ENCODE measurements at regions not wholly inside any gene's neighbourhood (a gene's known extent, or its start where the extent isn't known, plus 50 kb on each side); places are given as distances from the start of the nearest gene placed in this dataset.

GRCh38 chr2:37775908-37776250, 104.4 kb upstream of the CDC42EP3 start:
- no peak for DNase-seq (ENCODE audit: low read depth)
- H3K4me3 ChIP-seq (ENCODE audit: low read depth, low read length), result no peak overlapping the region
- CTCF ChIA-PET, result interaction anchor here (0.6 to 2.6 kb wide), 6 partner anchors 22 to 361 kb away, joined by 3 to 9 read pairs (median 4); no protein-coding TSS in a partner anchor

GRCh38 chr2:37776487-37776886, 105.0 kb upstream of the CDC42EP3 start:
- ChIA-PET CTCF (interaction anchor here (1.3 to 2.6 kb wide), 5 partner anchors 22 to 362 kb away, joined by 3 to 9 read pairs (median 5); no protein-coding TSS in a partner anchor), POLR2A (interaction anchor here (0.7 kb wide), 1 partner anchor 19 kb away, joined by 3 read pairs; no protein-coding TSS in a partner anchor)
- no peaks in the 10 kb centered on the region for H3K36me3 ChIP-seq (ENCODE audit: control insufficient read depth, insufficient read depth, low read length)
- TF ChIP-seq CTCF (IDR thresholded peaks at IDR 0.05; ENCODE audit: insufficient read depth, low read depth, low read length), result no peak
- DNase-seq (ENCODE audit: low read depth), result peak; percentile 60
- no peak overlapping the region for H3K4me3 ChIP-seq (ENCODE audit: low read depth, low read length)
- H3K27me3 ChIP-seq (ENCODE audit: control insufficient read depth, insufficient read depth, low read length), result no peaks in the 10 kb centered on the region

More at GRCh38 chr2:37775908-37776250, 104.4 kb upstream of the CDC42EP3 start:
- POLR2A ChIA-PET, result interaction anchor here (0.7 kb wide), 1 partner anchor 82 kb away, joined by 4 read pairs; no protein-coding TSS in a partner anchor
- H3K27me3 ChIP-seq (ENCODE audit: control insufficient read depth, insufficient read depth, low read length), result no peaks in the 10 kb centered on the region
- TF ChIP-seq CTCF (IDR thresholded peaks at IDR 0.05; ENCODE audit: insufficient read depth, low read depth, low read length), result no peak
- no peaks in the 10 kb centered on the region for H3K36me3 ChIP-seq (ENCODE audit: control insufficient read depth, insufficient read depth, low read length)

GRCh38 chr2:37779139-37779538, 107.7 kb upstream of the CDC42EP3 start:
- no peaks in the 10 kb centered on the region for H3K27me3 ChIP-seq (ENCODE audit: control insufficient read depth, insufficient read depth, low read length)
- ChIA-PET POLR2A (no interaction called here), CTCF (no interaction called here)
- H3K36me3 ChIP-seq (ENCODE audit: control insufficient read depth, insufficient read depth, low read length), result no peaks in the 10 kb centered on the region
- no peak for DNase-seq (ENCODE audit: low read depth)
- no peak overlapping the region for H3K4me3 ChIP-seq (ENCODE audit: low read depth, low read length)
- TF ChIP-seq CTCF (IDR thresholded peaks at IDR 0.05; ENCODE audit: insufficient read depth, low read depth, low read length), result no peak

GRCh38 chr2:37779611-37780386, 108.4 kb upstream of the CDC42EP3 start:
- no peak overlapping the region for H3K4me3 ChIP-seq (ENCODE audit: low read depth, low read length)
- POLR2A ChIA-PET, result interaction anchor here (0.6 to 1.5 kb wide), 3 partner anchors 11 to 109 kb away, joined by 3 to 9 read pairs (median 6); no protein-coding TSS in a partner anchor
- CTCF ChIA-PET, result interaction anchor here (0.8 to 1.1 kb wide), 2 partner anchors 15 to 384 kb away, joined by 3 to 4 read pairs; no protein-coding TSS in a partner anchor
- TF ChIP-seq CTCF (IDR thresholded peaks at IDR 0.05; ENCODE audit: insufficient read depth, low read depth, low read length), result no peak
- H3K36me3 ChIP-seq (ENCODE audit: control insufficient read depth, insufficient read depth, low read length), result no peaks in the 10 kb centered on the region
- DNase-seq (ENCODE audit: low read depth), result no peak
- no peaks in the 10 kb centered on the region for H3K27me3 ChIP-seq (ENCODE audit: control insufficient read depth, insufficient read depth, low read length)

- ChIA-PET POLR2A (interaction anchor here (0.6 to 1.5 kb wide), 3 partner anchors 12 to 110 kb away, joined by 3 to 9 read pairs (median 6); no protein-coding TSS in a partner anchor), CTCF (interaction anchor here (0.8 to 1.2 kb wide), 4 partner anchors 15 to 385 kb away, joined by 3 to 4 read pairs (median 3); no protein-coding TSS in a partner anchor)
- Histone ChIP-seq H3K36me3 (ENCODE audit: control insufficient read depth, insufficient read depth, low read length) (no peaks in the 10 kb centered on the region), H3K4me3 (ENCODE audit: low read depth, low read length) (no peak overlapping the region), H3K27me3 (ENCODE audit: control insufficient read depth, insufficient read depth, low read length) (no peaks in the 10 kb centered on the region)
- DNase-seq (ENCODE audit: low read depth), result no peak
- no peak for TF ChIP-seq CTCF (IDR thresholded peaks at IDR 0.05; ENCODE audit: insufficient read depth, low read depth, low read length)
Measured at GRCh38 chr2:37780387-37780676, 108.9 kb upstream of the CDC42EP3 start.

Data from BJ (cell line).